Osteoblast (primary cell): ENCODE measurements at regions not wholly inside any gene's neighbourhood (a gene's known extent, or its start where the extent isn't known, plus 50 kb on each side); places are given as distances from the start of the nearest gene placed in this dataset.

Source experiments
- DNase-seq: peaks from one replicate; pipeline ENCODE4 v3.0.0; 2011; ENCODE audit warnings: low spot score, mixed read lengths; ENCODE audit not compliant: insufficient read length; ENCODE audit errors: missing footprints
- H2AFZ ChIP-seq: 2 replicates; pipeline ENCODE4 v1.6.0; 2011; ENCODE audit warnings: mild to moderate bottlenecking, low read length
- H3K27ac ChIP-seq: 2 replicates; pipeline ENCODE4 v1.5.1; 2011; ENCODE audit warnings: mild to moderate bottlenecking, low read depth, low read length, moderate library complexity
- H3K27me3 ChIP-seq: 2 replicates; pipeline ENCODE4 v1.6.0; 2012; ENCODE audit warnings: mild to moderate bottlenecking, control low read depth, inconsistent platforms, low read length, moderate library complexity; ENCODE audit not compliant: insufficient read depth
- H3K36me3 ChIP-seq: 2 replicates; pipeline ENCODE4 v1.5.1; 2011; ENCODE audit warnings: mild to moderate bottlenecking, low read length, control low read depth, moderate library complexity; ENCODE audit not compliant: insufficient read depth
- H3K4me1 ChIP-seq: 2 replicates; pipeline ENCODE4 v1.5.1; 2011; ENCODE audit warnings: mild to moderate bottlenecking, low read length, control low read depth, moderate library complexity; ENCODE audit not compliant: insufficient read depth
- H3K4me2 ChIP-seq: 2 replicates; pipeline ENCODE4 v1.6.0; 2011; ENCODE audit warnings: mild to moderate bottlenecking, low read length; ENCODE audit not compliant: insufficient read depth
- H3K4me3 ChIP-seq: fragments of 200-600 bp; sonication (generic); 3 replicates; pipeline ENCODE4 v1.5.1; 2012; ENCODE audit warnings: mild to moderate bottlenecking, low read length, inconsistent platforms; ENCODE audit not compliant: insufficient read depth
- H3K79me2 ChIP-seq: 2 replicates; pipeline ENCODE4 v1.6.0; 2012; ENCODE audit warnings: mild to moderate bottlenecking, low read length, control low read depth, inconsistent platforms; ENCODE audit not compliant: insufficient read depth
- H3K9me3 ChIP-seq: 2 replicates; pipeline ENCODE4 v1.5.1; 2011; ENCODE audit warnings: low read depth, low read length, control low read depth
- H4K20me1 ChIP-seq: 2 replicates; pipeline ENCODE4 v1.6.0; 2012; ENCODE audit warnings: mild to moderate bottlenecking, low read length, control low read depth; ENCODE audit not compliant: insufficient read depth
- CTCF ChIP-seq: IDR thresholded peaks from 2 replicates; pipeline ENCODE4 v1.5.1; 2011; ENCODE audit warnings: mild to moderate bottlenecking, low read depth, low read length, moderate library complexity; ENCODE audit errors: extremely low read depth

- no peaks in the 10 kb centered on the region for H3K4me1 ChIP-seq
- DNase-seq = no peak
- H3K4me3 ChIP-seq = no peak overlapping the region
- no peak for TF ChIP-seq CTCF
- no peaks in the 10 kb centered on the region for H3K27me3 ChIP-seq
- no peaks in the 10 kb centered on the region for H3K36me3 ChIP-seq
- no peaks in the 10 kb centered on the region for H4K20me1 ChIP-seq
- H3K4me2 ChIP-seq = no peak overlapping the region
- H3K9me3 ChIP-seq = no peaks in the 10 kb centered on the region
- no peak overlapping the region for H3K27ac ChIP-seq
- no peak overlapping the region for H2AFZ ChIP-seq
- no peaks in the 10 kb centered on the region for H3K79me2 ChIP-seq
Measured at GRCh38 chr3:175965036-175965435, 1105.9 kb downstream of the NAALADL2 start.

GRCh38 chr3:175957427-175957826 lies 1098.3 kb downstream of the NAALADL2 start:
- Histone ChIP-seq H3K79me2 (no peaks in the 10 kb centered on the region), H3K4me1 (no peaks in the 10 kb centered on the region), H3K27me3 (no peaks in the 10 kb centered on the region), H3K27ac (no peak overlapping the region), H3K4me3 (no peak overlapping the region), H3K4me2 (no peak overlapping the region), H3K9me3 (no peaks in the 10 kb centered on the region), H3K36me3 (no peaks in the 10 kb centered on the region), H4K20me1 (no peaks in the 10 kb centered on the region), H2AFZ (no peak overlapping the region)
- no peak for TF ChIP-seq CTCF
- DNase-seq = no peak

GRCh38 chr3:175956964-175957363 lies 1097.8 kb downstream of the NAALADL2 start:
- Histone ChIP-seq H3K4me3 (no peak overlapping the region), H3K4me2 (no peak overlapping the region), H3K27ac (no peak overlapping the region), H2AFZ (no peak overlapping the region), H3K9me3 (no peaks in the 10 kb centered on the region), H4K20me1 (no peaks in the 10 kb centered on the region), H3K27me3 (no peaks in the 10 kb centered on the region), H3K79me2 (no peaks in the 10 kb centered on the region), H3K4me1 (no peaks in the 10 kb centered on the region), H3K36me3 (no peaks in the 10 kb centered on the region)
- peak; percentile 43 for TF ChIP-seq CTCF
- DNase-seq = no peak

- no peak for DNase-seq
- no peak overlapping the region for H3K4me2 ChIP-seq
- H3K27me3 ChIP-seq = no peaks in the 10 kb centered on the region
- H3K4me3 ChIP-seq = no peak overlapping the region
- no peaks in the 10 kb centered on the region for H4K20me1 ChIP-seq
- no peaks in the 10 kb centered on the region for H3K79me2 ChIP-seq
- peak overlapping the region; percentile 40 for H2AFZ ChIP-seq
- H3K27ac ChIP-seq = no peak overlapping the region
- no peak for TF ChIP-seq CTCF
- no peaks in the 10 kb centered on the region for H3K36me3 ChIP-seq
- H3K9me3 ChIP-seq = no peaks in the 10 kb centered on the region
- H3K4me1 ChIP-seq = no peaks in the 10 kb centered on the region
Measured at GRCh38 chr3:175951047-175951694, 1092.0 kb downstream of the NAALADL2 start.
